ENCODE measurements at regions not wholly inside any gene's neighbourhood (a gene's known extent, or its start where the extent isn't known, plus 50 kb on each side); places are given as distances from the start of the nearest gene placed in this dataset.
"Not testable (repeated sequence)": the region's sequence is repeated elsewhere in the genome, so short reads cannot be mapped to it uniquely, and the experiment has no call there.

- intact Hi-C loops (cut with DNase I), result no loop called here
- Histone ChIP-seq H3K4me3 (ENCODE audit: low read length in 2 of 2) (no peak overlapping the region), H3K27ac (ENCODE audit: low read depth in 1 of 2, low read length in 2 of 2) (no peak overlapping the region), H3K9me3 (ENCODE audit: control insufficient read depth, low read length) (no peaks in the 10 kb centered on the region), H3K36me3 (ENCODE audit: control insufficient read depth in 1 of 2, insufficient read depth in 2 of 2, low read length in 1 of 2) (no peaks in the 10 kb centered on the region), H3K4me1 (ENCODE audit: control insufficient read depth in 1 of 2, insufficient read depth in 2 of 2, low read length in 2 of 2) (peaks cover 2% of the 10 kb centered on the region in 2 donors), H3K27me3 (ENCODE audit: control insufficient read depth in 1 of 2, insufficient read depth in 2 of 2, low read length in 1 of 2) (no peaks in the 10 kb centered on the region)
- no peak for ATAC-seq (ENCODE audit: low FRiP score)
- DNase-seq, result no peak
- 98% methylated on average over 2 of the region's 2 CpGs for WGBS, 2 donors
Observed at GRCh38 chr2:198861080-198861479, 596.7 kb downstream of the SATB2 start.

DNA sequence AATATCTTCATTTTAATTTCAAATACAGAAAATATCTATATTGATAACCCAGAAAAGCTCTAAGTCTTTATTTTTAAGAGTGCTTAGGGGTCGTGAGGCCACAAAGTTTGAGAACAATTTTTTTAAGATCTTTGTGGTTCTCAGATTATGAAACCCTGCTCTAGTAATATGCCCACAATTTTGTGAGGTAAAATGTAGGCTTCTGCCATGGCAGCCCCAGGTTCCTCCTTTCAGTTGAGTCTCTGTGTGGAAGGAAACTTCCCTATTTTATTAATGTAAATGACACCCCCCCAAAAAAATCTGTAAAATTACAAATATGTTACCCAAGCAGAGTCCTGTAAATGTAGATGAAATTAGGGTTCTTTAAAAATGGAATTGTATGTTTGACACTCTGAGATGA is 600.5 kb downstream of the SATB2 start:
- intact Hi-C loops (cut with DNase I), result no loop called here
- DNase-seq, result no peak
- Histone ChIP-seq H3K9me3 (ENCODE audit: control insufficient read depth, low read length) (no peaks in the 10 kb centered on the region), H3K27ac (ENCODE audit: low read depth in 1 of 2, low read length in 2 of 2) (no peak overlapping the region), H3K4me3 (ENCODE audit: low read length in 2 of 2) (no peak overlapping the region), H3K27me3 (ENCODE audit: control insufficient read depth in 1 of 2, insufficient read depth in 2 of 2, low read length in 1 of 2) (no peaks in the 10 kb centered on the region), H3K4me1 (ENCODE audit: control insufficient read depth in 1 of 2, insufficient read depth in 2 of 2, low read length in 2 of 2) (peaks cover 2 to 4% of the 10 kb centered on the region in 2 donors), H3K36me3 (ENCODE audit: control insufficient read depth in 1 of 2, insufficient read depth in 2 of 2, low read length in 1 of 2) (no peaks in the 10 kb centered on the region)
- WGBS, 2 donors, result 82 to 87% methylated on average over 1 of the region's 1 CpG
- no peak for ATAC-seq (ENCODE audit: low FRiP score)

GRCh38 chr2:198855746-198856145 is 602.0 kb downstream of the SATB2 start:
- H3K36me3 ChIP-seq (ENCODE audit: control insufficient read depth in 1 of 2, insufficient read depth in 2 of 2, low read length in 1 of 2); H3K4me3 ChIP-seq (ENCODE audit: low read length in 2 of 2); H3K9me3 ChIP-seq (ENCODE audit: control insufficient read depth, low read length); DNase-seq; H3K4me1 ChIP-seq (ENCODE audit: control insufficient read depth in 1 of 2, insufficient read depth in 2 of 2, low read length in 2 of 2); H3K27ac ChIP-seq (ENCODE audit: low read depth in 1 of 2, low read length in 2 of 2); H3K27me3 ChIP-seq (ENCODE audit: control insufficient read depth in 1 of 2, insufficient read depth in 2 of 2, low read length in 1 of 2); ATAC-seq (ENCODE audit: low FRiP score); intact Hi-C loops (cut with DNase I): not testable (repeated sequence)
- WGBS, 2 donors, result 89 to 92% methylated on average over 6 of the region's 6 CpGs

- no peak for ATAC-seq (ENCODE audit: low FRiP score)
Observed at GRCh38 chr2:198852248-198852647, 605.5 kb downstream of the SATB2 start.

DNA sequence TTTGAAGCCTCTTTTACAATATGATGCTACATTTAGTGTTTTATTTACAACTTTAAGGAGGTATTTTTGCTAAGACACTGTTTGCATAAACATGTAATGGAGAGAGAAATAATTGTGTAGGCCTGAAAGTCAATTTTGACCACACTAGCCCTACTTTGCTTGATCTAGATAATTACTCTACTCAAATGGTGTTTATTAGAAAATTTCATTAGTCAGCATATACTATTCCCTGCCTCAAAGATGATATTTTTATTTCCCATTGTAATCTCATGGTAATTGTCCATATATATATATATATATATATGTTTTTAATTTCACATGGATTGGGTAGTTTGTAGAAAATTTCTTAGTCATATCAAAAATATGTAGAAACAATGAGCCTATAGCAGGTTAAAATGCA is 632.2 kb downstream of the SATB2 start:
- DNase-seq, result no peak
- no peaks in the 10 kb centered on the region for H3K4me1 ChIP-seq (ENCODE audit: control insufficient read depth in 1 of 2, insufficient read depth in 2 of 2, low read length in 2 of 2)
- no peak overlapping the region for H3K4me3 ChIP-seq (ENCODE audit: low read length in 2 of 2)
- H3K36me3 ChIP-seq (ENCODE audit: control insufficient read depth in 1 of 2, insufficient read depth in 2 of 2, low read length in 1 of 2), result no peaks in the 10 kb centered on the region
- intact Hi-C loops (cut with DNase I), result no loop called here
- no peak for ATAC-seq (ENCODE audit: low FRiP score)
- no peaks in the 10 kb centered on the region for H3K27me3 ChIP-seq (ENCODE audit: control insufficient read depth in 1 of 2, insufficient read depth in 2 of 2, low read length in 1 of 2)
- H3K27ac ChIP-seq (ENCODE audit: low read depth in 1 of 2, low read length in 2 of 2), result no peak overlapping the region
- H3K9me3 ChIP-seq (ENCODE audit: control insufficient read depth, low read length), result no peaks in the 10 kb centered on the region

More at GRCh38 chr2:198852248-198852647, 605.5 kb downstream of the SATB2 start:
- no peak for DNase-seq
- Histone ChIP-seq H3K36me3 (ENCODE audit: control insufficient read depth in 1 of 2, insufficient read depth in 2 of 2, low read length in 1 of 2) (no peaks in the 10 kb centered on the region), H3K4me1 (ENCODE audit: control insufficient read depth in 1 of 2, insufficient read depth in 2 of 2, low read length in 2 of 2) (peaks cover 0 to 2% of the 10 kb centered on the region in 2 donors), H3K27ac (ENCODE audit: low read depth in 1 of 2, low read length in 2 of 2) (no peak overlapping the region), H3K4me3 (ENCODE audit: low read length in 2 of 2) (no peak overlapping the region), H3K27me3 (ENCODE audit: control insufficient read depth in 1 of 2, insufficient read depth in 2 of 2, low read length in 1 of 2) (no peaks in the 10 kb centered on the region), H3K9me3 (ENCODE audit: control insufficient read depth, low read length) (no peaks in the 10 kb centered on the region)
- intact Hi-C loops (cut with DNase I), result no loop called here
- 83 to 90% methylated on average over 2 of the region's 2 CpGs for WGBS, 2 donors

- ATAC-seq (ENCODE audit: low FRiP score), result no peak
- H3K9me3 ChIP-seq (ENCODE audit: control insufficient read depth, low read length), result no peaks in the 10 kb centered on the region
- H3K27me3 ChIP-seq (ENCODE audit: control insufficient read depth in 1 of 2, insufficient read depth in 2 of 2, low read length in 1 of 2), result no peaks in the 10 kb centered on the region
- H3K4me1 ChIP-seq (ENCODE audit: control insufficient read depth in 1 of 2, insufficient read depth in 2 of 2, low read length in 2 of 2), result no peaks in the 10 kb centered on the region
- no peak overlapping the region for H3K27ac ChIP-seq (ENCODE audit: low read depth in 1 of 2, low read length in 2 of 2)
- no peak overlapping the region for H3K4me3 ChIP-seq (ENCODE audit: low read length in 2 of 2)
- intact Hi-C loops (cut with DNase I), result no loop called here
- no peak for DNase-seq
- no peaks in the 10 kb centered on the region for H3K36me3 ChIP-seq (ENCODE audit: control insufficient read depth in 1 of 2, insufficient read depth in 2 of 2, low read length in 1 of 2)
- WGBS, 2 donors, result 55 to 56% methylated on average over 1 of the region's 1 CpG
Observed at GRCh38 chr2:198817536-198817935, 640.2 kb downstream of the SATB2 start.

DNA sequence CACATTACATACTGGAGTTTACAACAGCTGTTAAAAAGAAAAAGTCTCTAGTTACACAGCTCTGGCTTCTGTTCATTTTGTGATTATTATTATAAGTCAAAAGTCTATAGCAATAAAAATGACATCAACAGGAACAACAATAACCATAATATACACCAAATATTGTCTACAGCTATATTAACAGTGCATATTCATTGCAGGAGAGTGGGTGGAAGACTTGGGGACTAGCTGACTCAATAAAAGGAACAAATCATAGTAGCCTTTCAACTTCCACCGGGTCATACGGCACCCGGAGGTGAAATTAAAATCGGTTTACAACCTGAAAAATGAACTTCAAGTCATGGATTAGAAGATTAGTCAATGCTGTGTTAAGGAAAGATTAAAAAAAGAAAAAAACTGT is 642.1 kb downstream of the SATB2 start:
- Histone ChIP-seq H3K27me3 (ENCODE audit: control insufficient read depth in 1 of 2, insufficient read depth in 2 of 2, low read length in 1 of 2) (no peaks in the 10 kb centered on the region), H3K27ac (ENCODE audit: low read depth in 1 of 2, low read length in 2 of 2) (no peak overlapping the region), H3K4me3 (ENCODE audit: low read length in 2 of 2) (no peak overlapping the region), H3K4me1 (ENCODE audit: control insufficient read depth in 1 of 2, insufficient read depth in 2 of 2, low read length in 2 of 2) (no peaks in the 10 kb centered on the region), H3K9me3 (ENCODE audit: control insufficient read depth, low read length) (no peaks in the 10 kb centered on the region), H3K36me3 (ENCODE audit: control insufficient read depth in 1 of 2, insufficient read depth in 2 of 2, low read length in 1 of 2) (no peaks in the 10 kb centered on the region)
- DNase-seq, result no peak
- intact Hi-C loops (cut with DNase I), result no loop called here
- no peak for ATAC-seq (ENCODE audit: low FRiP score)
- WGBS, 2 donors, result 88% methylated on average over 4 of the region's 4 CpGs

DNA sequence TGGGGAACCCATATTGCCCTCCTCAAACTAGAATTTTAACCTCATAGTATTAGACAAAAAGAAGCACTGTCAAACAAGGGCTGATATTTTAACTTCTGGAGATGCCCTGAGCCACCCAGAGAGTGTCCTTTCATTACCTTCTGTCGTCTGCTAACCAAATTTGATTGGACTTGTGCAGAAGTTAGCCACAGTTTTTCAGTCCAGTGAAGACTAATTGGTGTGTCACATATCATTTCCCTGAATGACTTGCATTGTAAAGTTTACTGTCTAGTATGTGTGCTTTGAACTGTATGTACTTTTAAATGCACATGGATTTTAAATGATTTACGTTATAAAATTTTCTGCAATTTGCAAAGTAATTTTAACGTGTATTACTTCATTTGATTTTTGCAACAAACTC is 646.5 kb downstream of the SATB2 start:
- no peak for DNase-seq

GRCh38 chr2:198809976-198810375 is 647.8 kb downstream of the SATB2 start:
- Histone ChIP-seq H3K27me3 (ENCODE audit: control insufficient read depth in 1 of 2, insufficient read depth in 2 of 2, low read length in 1 of 2) (no peaks in the 10 kb centered on the region), H3K4me3 (ENCODE audit: low read length in 2 of 2) (no peak overlapping the region), H3K27ac (ENCODE audit: low read depth in 1 of 2, low read length in 2 of 2) (no peak overlapping the region), H3K9me3 (ENCODE audit: control insufficient read depth, low read length) (no peaks in the 10 kb centered on the region), H3K4me1 (ENCODE audit: control insufficient read depth in 1 of 2, insufficient read depth in 2 of 2, low read length in 2 of 2) (no peaks in the 10 kb centered on the region), H3K36me3 (ENCODE audit: control insufficient read depth in 1 of 2, insufficient read depth in 2 of 2, low read length in 1 of 2) (no peaks in the 10 kb centered on the region)
- ATAC-seq (ENCODE audit: low FRiP score), result no peak
- 86 to 93% methylated on average over 3 of the region's 3 CpGs for WGBS, 2 donors
- intact Hi-C loops (cut with DNase I), result no loop called here
- no peak for DNase-seq

More for the DNA sequence above, 646.5 kb downstream of the SATB2 start:
- no peaks in the 10 kb centered on the region for H3K9me3 ChIP-seq (ENCODE audit: control insufficient read depth, low read length)
- no peak overlapping the region for H3K4me3 ChIP-seq (ENCODE audit: low read length in 2 of 2)
- H3K27ac ChIP-seq (ENCODE audit: low read depth in 1 of 2, low read length in 2 of 2), result no peak overlapping the region
- no peaks in the 10 kb centered on the region for H3K4me1 ChIP-seq (ENCODE audit: control insufficient read depth in 1 of 2, insufficient read depth in 2 of 2, low read length in 2 of 2)
- intact Hi-C loops (cut with DNase I), result no loop called here
- 83% methylated on average over 3 of the region's 3 CpGs for WGBS, 2 donors
- no peaks in the 10 kb centered on the region for H3K27me3 ChIP-seq (ENCODE audit: control insufficient read depth in 1 of 2, insufficient read depth in 2 of 2, low read length in 1 of 2)
- H3K36me3 ChIP-seq (ENCODE audit: control insufficient read depth in 1 of 2, insufficient read depth in 2 of 2, low read length in 1 of 2), result no peaks in the 10 kb centered on the region
- no peak for ATAC-seq (ENCODE audit: low FRiP score)
